ENCODE measurements at regions not wholly inside any gene's neighbourhood (a gene's known extent, or its start where the extent isn't known, plus 50 kb on each side); places are given as distances from the start of the nearest gene placed in this dataset.
"Not testable (repeated sequence)": the region's sequence is repeated elsewhere in the genome, so short reads cannot be mapped to it uniquely, and the experiment has no call there.

GRCh38 chr2:207437524-207438143 is 92.1 kb upstream of the CREB1 start:
- DNase-seq (ENCODE audit: low read depth in 2 of 3, low spot score in 2 of 3): no peak

DNA sequence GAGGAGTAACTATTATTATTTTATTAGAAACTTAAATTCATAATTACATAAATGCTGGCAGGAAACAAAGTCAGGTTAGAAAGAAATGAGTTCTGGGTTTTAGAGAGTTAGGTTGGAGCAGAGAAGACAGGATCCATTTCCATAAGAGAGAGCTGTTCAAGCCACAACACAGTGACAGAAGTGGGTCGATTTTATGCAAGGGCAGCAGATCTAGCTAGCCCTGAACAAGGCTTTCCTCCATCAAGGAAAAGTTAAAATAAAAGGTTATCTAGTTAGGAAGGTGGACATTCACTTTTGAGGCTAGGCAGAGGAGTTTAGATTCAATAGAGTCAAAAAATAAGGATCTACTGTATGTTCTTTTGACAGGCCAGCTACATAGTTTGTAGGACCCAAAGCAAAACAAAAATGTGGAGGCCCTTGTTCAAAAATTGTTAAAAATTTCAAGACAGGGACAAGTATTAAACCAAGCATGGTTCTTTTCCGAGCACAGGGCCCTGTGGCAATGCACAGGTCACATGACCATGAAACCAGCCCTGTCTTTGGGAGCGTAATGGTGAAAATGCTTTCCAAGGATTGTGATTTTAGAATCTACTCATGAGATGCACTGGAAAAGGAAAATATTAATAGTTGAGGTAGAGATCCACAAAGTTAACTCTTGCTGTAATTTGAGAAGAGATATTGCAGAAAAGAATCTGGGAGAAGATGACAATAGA is 91.2 kb upstream of the CREB1 start:
- DNase-seq (ENCODE audit: low read depth in 2 of 3, low spot score in 2 of 3): no peak

- DNase-seq (ENCODE audit: low read depth in 2 of 3, low spot score in 2 of 3): not testable (repeated sequence)
Observed at GRCh38 chr2:207439881-207440280, 89.9 kb upstream of the CREB1 start.

- no peak for DNase-seq (ENCODE audit: low read depth in 2 of 3, low spot score in 2 of 3)
Observed at GRCh38 chr2:207444756-207445155, 85.0 kb upstream of the CREB1 start.

DNA sequence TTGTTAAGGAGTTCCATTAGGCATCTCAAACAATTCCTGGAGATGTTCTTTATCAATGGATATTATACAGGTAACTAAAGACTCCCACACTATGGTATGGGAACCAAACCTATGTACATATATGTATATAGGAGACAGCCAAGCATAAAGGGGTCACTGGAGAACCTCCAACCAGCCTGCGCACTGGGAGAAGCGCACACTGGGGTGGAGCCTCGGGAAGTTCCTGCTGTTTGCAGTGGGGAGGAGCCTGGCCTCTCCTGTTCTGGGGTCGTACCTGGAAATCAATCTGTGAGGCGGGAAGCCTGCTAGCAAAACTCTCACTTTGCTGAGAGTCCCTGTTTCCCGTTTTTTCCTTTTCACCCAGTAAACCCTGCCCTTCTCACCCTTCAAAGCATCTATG is 83.1 kb upstream of the CREB1 start:
- no peak for DNase-seq (ENCODE audit: low read depth in 2 of 3, low spot score in 2 of 3)

DNA sequence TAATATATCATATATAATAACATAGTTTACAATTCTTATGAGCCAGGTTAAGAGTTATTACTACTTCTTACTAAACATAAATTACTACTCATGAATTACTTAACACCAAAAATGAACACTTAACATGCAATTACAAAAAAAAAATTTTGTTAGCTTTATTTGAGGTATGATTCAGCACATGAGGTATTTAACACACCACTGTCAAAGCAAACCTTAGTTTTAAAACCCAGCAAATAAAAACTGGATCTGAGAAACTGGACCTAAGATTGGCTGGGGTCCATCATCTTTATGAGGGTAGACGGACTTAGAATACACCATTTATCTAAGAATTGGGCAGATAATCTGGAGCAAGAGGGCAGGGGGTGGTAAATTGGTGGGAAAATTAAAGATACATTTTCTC is 81.8 kb upstream of the CREB1 start:
- no peak for DNase-seq (ENCODE audit: low read depth in 2 of 3, low spot score in 2 of 3)

DNA sequence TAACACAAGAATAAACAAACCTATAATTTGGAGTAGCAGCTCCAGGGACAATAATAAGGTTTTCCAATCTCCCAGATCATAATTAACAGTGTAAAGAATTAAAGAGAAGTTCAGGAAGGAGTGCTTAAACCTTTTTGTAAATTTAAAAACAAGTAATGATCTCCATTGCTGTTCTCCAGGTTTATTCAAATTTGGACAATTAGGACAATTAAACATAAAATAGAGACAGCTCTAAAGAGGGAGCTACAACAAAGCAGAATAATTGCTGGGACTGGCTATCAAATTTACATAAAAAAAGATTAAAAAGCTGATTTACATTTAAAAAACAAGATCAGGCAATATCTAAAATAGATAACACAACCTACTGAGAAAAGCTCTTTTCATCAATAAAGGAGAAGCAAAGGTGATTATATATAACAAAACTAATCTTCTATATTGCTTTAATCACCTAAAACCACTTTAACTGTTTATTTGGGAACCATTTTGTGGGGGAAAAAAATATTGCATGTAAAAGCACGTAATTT is 80.1 kb upstream of the CREB1 start:
- no peak for DNase-seq (ENCODE audit: low read depth in 2 of 3, low spot score in 2 of 3)

- no peak for DNase-seq (ENCODE audit: low read depth in 2 of 3, low spot score in 2 of 3)
Observed at GRCh38 chr2:207450186-207450585, 79.6 kb upstream of the CREB1 start.

- DNase-seq (ENCODE audit: low read depth in 2 of 3, low spot score in 2 of 3): no peak
Observed at GRCh38 chr2:207458582-207458981, 71.2 kb upstream of the CREB1 start.

DNA sequence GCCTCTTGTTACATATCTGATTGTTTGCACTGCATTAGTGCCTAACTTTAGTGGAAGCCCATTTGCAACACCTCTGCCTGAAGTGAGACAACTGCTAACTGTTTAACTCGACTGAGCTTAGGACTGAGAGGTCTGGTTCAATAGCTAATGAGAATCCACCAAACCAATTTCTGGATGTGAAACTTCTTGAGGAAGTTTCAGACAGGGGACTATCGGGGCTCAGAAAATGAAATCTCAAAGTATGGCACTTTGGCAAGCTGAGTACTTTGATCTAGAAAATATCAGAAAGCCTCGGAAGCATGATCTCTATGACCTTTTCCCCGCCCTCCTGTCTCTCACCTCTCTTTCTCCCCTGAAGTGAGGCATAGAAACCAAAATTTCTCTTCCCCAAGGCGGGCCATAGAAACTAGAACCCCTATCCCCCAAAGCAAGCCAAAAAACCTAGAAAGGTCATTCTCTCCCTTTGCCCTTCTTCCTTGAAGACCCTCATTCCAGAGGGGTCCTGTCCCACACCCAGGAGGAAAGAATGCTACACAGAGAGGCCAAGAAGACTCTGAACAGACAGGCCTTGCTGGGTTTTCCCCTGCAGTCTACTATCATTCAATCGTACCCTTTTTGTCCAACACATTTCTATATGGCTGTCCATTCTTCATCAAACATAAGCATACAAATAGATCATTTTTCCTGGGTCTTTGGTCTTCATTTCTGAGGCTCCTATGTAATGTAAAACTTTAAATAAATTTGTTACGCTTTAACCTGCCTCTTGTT is 69.6 kb upstream of the CREB1 start:
- DNase-seq (ENCODE audit: low read depth in 2 of 3, low spot score in 2 of 3): no peak

GRCh38 chr2:207463433-207463832 is 66.3 kb upstream of the CREB1 start:
- DNase-seq (ENCODE audit: low read depth in 2 of 3, low spot score in 2 of 3): no peak

- DNase-seq (ENCODE audit: low read depth in 2 of 3, low spot score in 2 of 3): no peak
Observed at GRCh38 chr2:207464007-207464406, 65.8 kb upstream of the CREB1 start.

DNA sequence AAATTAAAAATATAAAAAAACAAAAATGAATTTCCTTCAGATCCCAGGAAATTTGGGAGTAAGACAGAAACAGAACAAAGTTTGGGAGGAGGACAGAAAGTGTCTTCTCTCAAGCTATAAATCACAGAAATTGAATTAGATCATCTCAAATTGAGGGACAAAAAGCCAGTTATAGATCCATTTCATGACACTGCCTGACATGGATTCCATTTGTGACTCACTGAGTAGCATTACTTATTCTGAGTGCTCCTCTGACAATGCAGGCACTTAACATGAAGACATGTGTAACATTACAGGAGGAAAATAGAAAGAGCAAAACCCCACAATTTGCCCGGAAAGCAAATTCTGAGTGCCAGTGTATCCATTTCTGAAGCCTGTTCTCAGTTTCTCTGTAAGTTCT is 63.9 kb upstream of the CREB1 start:
- DNase-seq (ENCODE audit: low read depth in 2 of 3, low spot score in 2 of 3): no peak

GRCh38 chr2:207467716-207468347 is 61.9 kb upstream of the CREB1 start:
- DNase-seq (ENCODE audit: low read depth in 2 of 3, low spot score in 2 of 3): no peak

DNA sequence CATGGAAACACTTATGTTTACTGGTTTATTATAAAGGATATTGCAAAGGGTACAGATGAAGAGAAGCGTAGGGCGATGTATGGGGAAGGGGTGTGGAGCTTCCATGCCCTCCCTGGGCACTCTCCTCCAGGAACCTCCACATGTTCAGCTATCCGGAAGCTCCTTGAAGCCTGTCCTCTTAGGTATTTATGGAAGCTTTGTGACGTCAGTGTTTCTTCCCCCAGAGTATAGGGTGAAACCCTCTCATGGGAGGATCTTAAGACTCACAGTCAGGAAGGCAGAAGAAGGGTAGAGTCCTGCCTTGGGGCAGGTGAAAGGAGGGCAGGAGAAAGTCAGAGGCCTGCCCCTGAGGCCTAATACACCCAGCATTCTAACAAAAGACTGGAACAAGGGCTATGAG is 61.3 kb upstream of the CREB1 start:
- no peak for DNase-seq (ENCODE audit: low read depth in 2 of 3, low spot score in 2 of 3)

GRCh38 chr2:207469451-207469850 is 60.3 kb upstream of the CREB1 start:
- no peak for DNase-seq (ENCODE audit: low read depth in 2 of 3, low spot score in 2 of 3)

GRCh38 chr2:207469943-207470729 is 59.6 kb upstream of the CREB1 start:
- no peak for DNase-seq (ENCODE audit: low read depth in 2 of 3, low spot score in 2 of 3)

DNA sequence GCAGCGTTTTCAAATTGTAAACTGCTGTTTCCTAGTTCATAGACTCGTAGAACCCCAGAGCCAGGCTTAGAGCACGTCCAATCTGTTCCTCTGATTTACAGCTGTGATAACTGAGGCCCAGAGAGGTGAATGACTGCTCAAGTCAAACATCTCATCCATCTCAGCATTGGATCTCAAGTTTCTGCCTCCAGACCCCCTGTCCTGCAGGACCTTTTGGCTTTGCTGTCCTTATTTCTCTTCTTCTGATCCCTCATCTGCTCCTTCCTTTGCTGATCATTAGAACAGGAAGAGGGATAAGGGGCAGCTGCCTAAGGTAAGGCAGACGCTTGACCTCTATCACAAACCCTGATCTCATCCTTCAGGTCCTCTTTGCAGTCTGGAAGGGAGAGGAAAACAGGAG is 58.5 kb upstream of the CREB1 start:
- no peak for DNase-seq (ENCODE audit: low read depth in 2 of 3, low spot score in 2 of 3)

GRCh38 chr2:207472343-207473048 is 57.3 kb upstream of the CREB1 start:
- no peak for DNase-seq (ENCODE audit: low read depth in 2 of 3, low spot score in 2 of 3)

Data from hematopoietic multipotent progenitor cell (in vitro differentiated cells).